ENCODE measurements at regions not wholly inside any gene's neighbourhood (a gene's known extent, or its start where the extent isn't known, plus 50 kb on each side); places are given as distances from the start of the nearest gene placed in this dataset.

- no peak overlapping the region for H3K4me3 ChIP-seq
- ChIA-PET POLR2A (no interaction called here), CTCF (ENCODE audit: low intra/inter-chr PET ratio) (no interaction called here)
- BruUV-seq (replicated peaks): no TSS peak
- no peak for TF ChIP-seq KDM5B (IDR thresholded peaks at IDR 0.05; ENCODE audit: insufficient replicate concordance, low read depth, low read length)
- FAIRE-seq: no peak
- H4K20me1 ChIP-seq (replicated peaks; ENCODE audit: control insufficient read depth, insufficient read depth, low read length): no peaks in the 10 kb centered on the region
- no peaks in the 10 kb centered on the region for H3K79me2 ChIP-seq (ENCODE audit: control insufficient read depth, insufficient read depth, low read length)
- H3K27me3 ChIP-seq (ENCODE audit: control insufficient read depth in 2 of 2, insufficient read depth in 2 of 2, low read length in 2 of 2): no peaks in the 10 kb centered on the region
- no peaks in the 10 kb centered on the region for H3K4me1 ChIP-seq (replicated peaks in 1 of 2; ENCODE audit: control insufficient read depth in 2 of 2, insufficient read depth in 2 of 2, low read length in 2 of 2)
- H3K9me3 ChIP-seq (replicated peaks; ENCODE audit: control insufficient read depth, insufficient read depth, low read depth, low read length): no peaks in the 10 kb centered on the region
- H3K4me2 ChIP-seq (ENCODE audit: insufficient read depth, low read length): no peak overlapping the region
- in situ Hi-C loops (cut with MboI): no loop called here
- no peak for ATAC-seq
- no peaks in the 10 kb centered on the region for H3K36me3 ChIP-seq (ENCODE audit: control insufficient read depth, insufficient read depth, low read length)
- H3K27ac ChIP-seq (ENCODE audit: extremely low read depth, low read depth, low read length): no peak overlapping the region
- intact Hi-C loops (cut with micrococcal nuclease): no loop called here
- no peak overlapping the region for H2AFZ ChIP-seq (ENCODE audit: low read depth, low read length)
- DNase-seq (ENCODE audit: extremely low read depth in 1 of 4, low spot score in 3 of 4): no peak
- H3K9ac ChIP-seq (ENCODE audit: insufficient read depth in 1 of 2, low read depth in 2 of 2, low read length in 2 of 2): no peak overlapping the region
- 0% methylated on average over 2 of the region's 2 CpGs for WGBS (ENCODE audit: insufficient coverage, low coverage, missing lambda C conversion rate)
- no peaks in the 10 kb centered on the region for H3K9me1 ChIP-seq (ENCODE audit: control insufficient read depth, insufficient read depth, low read length)
Observed at GRCh38 chr12:17214929-17215328, 609.0 kb upstream of the LMO3 start.

- POLR2A ChIA-PET: interaction anchor here (0.7 kb wide), 1 partner anchor 782 kb away, joined by 3 read pairs; no protein-coding TSS in a partner anchor
- ATAC-seq (no peak), DNase-seq (ENCODE audit: extremely low read depth in 1 of 4, low spot score in 3 of 4) (no peak), FAIRE-seq (no peak)
- H3K36me3 ChIP-seq (ENCODE audit: control insufficient read depth, insufficient read depth, low read length): no peaks in the 10 kb centered on the region
- H3K79me2 ChIP-seq (ENCODE audit: control insufficient read depth, insufficient read depth, low read length): no peaks in the 10 kb centered on the region
- no peaks in the 10 kb centered on the region for H4K20me1 ChIP-seq (replicated peaks; ENCODE audit: control insufficient read depth, insufficient read depth, low read length)
- H3K9me3 ChIP-seq (replicated peaks; ENCODE audit: control insufficient read depth, insufficient read depth, low read depth, low read length): no peaks in the 10 kb centered on the region
- no peak overlapping the region for H3K27ac ChIP-seq (ENCODE audit: extremely low read depth, low read depth, low read length)
- H3K4me2 ChIP-seq (ENCODE audit: insufficient read depth, low read length): no peak overlapping the region
- H3K9ac ChIP-seq (ENCODE audit: insufficient read depth in 1 of 2, low read depth in 2 of 2, low read length in 2 of 2): no peak overlapping the region
- BruUV-seq (replicated peaks): no TSS peak
- no peaks in the 10 kb centered on the region for H3K4me1 ChIP-seq (replicated peaks in 1 of 2; ENCODE audit: control insufficient read depth in 2 of 2, insufficient read depth in 2 of 2, low read length in 2 of 2)
- no peak overlapping the region for H2AFZ ChIP-seq (ENCODE audit: low read depth, low read length)
- H3K9me1 ChIP-seq (ENCODE audit: control insufficient read depth, insufficient read depth, low read length): no peaks in the 10 kb centered on the region
- H3K4me3 ChIP-seq: no peak overlapping the region
- CTCF ChIA-PET (ENCODE audit: low intra/inter-chr PET ratio): no interaction called here
- intact Hi-C loops (cut with micrococcal nuclease) (no loop called here), in situ Hi-C loops (cut with MboI) (no loop called here)
- no peaks in the 10 kb centered on the region for H3K27me3 ChIP-seq (ENCODE audit: control insufficient read depth in 2 of 2, insufficient read depth in 2 of 2, low read length in 2 of 2)
- TF ChIP-seq LEF1 (IDR thresholded peaks at IDR 0.05): no peak
- no peak for TF ChIP-seq ZC3H11A (IDR thresholded peaks at IDR 0.05; ENCODE audit: low read depth, low read length)
- no peak for TF ChIP-seq SIX5 (IDR thresholded peaks at IDR 0.05; ENCODE audit: borderline replicate concordance in 1 of 2, insufficient read depth in 1 of 2, low read depth in 1 of 2, low read length in 2 of 2)
- TF ChIP-seq MAFF (IDR thresholded peaks at IDR 0.05; ENCODE audit: low read length): no peak
- no peak for TF ChIP-seq GABPA (tag; conservative IDR thresholded peaks at IDR 0.05; ENCODE audit: low read depth)
- no peak for TF ChIP-seq POU5F1 (IDR thresholded peaks at IDR 0.05; ENCODE audit: borderline replicate concordance, low read depth, low read length, partially characterized antibody)
- TF ChIP-seq IRF2 (CRISPR knock-in tag; IDR thresholded peaks at IDR 0.05): no peak
- no peak for TF ChIP-seq ARHGAP35 (IDR thresholded peaks at IDR 0.05; ENCODE audit: partially characterized antibody)
- TF ChIP-seq SMARCB1 (IDR thresholded peaks at IDR 0.05; ENCODE audit: insufficient read length, low read depth): no peak
- no peak for TF ChIP-seq ATF3 (IDR thresholded peaks at IDR 0.05)
- no peak for TF ChIP-seq ATF3 (CRISPR knock-in tag; conservative IDR thresholded peaks at IDR 0.05)
- no peak for TF ChIP-seq JUN (IDR thresholded peaks at IDR 0.05; ENCODE audit: borderline replicate concordance, low read depth, low read length)
- no peak for TF ChIP-seq JUN (CRISPR knock-in tag; IDR thresholded peaks at IDR 0.05; ENCODE audit: borderline replicate concordance)
- TF ChIP-seq ZNF354B (CRISPR knock-in tag; IDR thresholded peaks at IDR 0.05): no peak
- TF ChIP-seq OTX1 (CRISPR knock-in tag; IDR thresholded peaks at IDR 0.05): no peak
- no peak for TF ChIP-seq KLF1 (tag; IDR thresholded peaks at IDR 0.05)
- TF ChIP-seq SNAPC5 (CRISPR knock-in tag; IDR thresholded peaks at IDR 0.05): no peak
Observed at GRCh38 chr12:17206553-17206952, 600.6 kb upstream of the LMO3 start.

Data from K562 (cell line).